KMS-11 (cell line): ENCODE measurements at regions not wholly inside any gene's neighbourhood (a gene's known extent, or its start where the extent isn't known, plus 50 kb on each side); places are given as distances from the start of the nearest gene placed in this dataset.

Experiments
- H2AFZ ChIP-seq: fragments of 200-600 bp; sonication (generic); 2 replicates; pipeline ENCODE4 v1.6.1; 2016; ENCODE audit warnings: antibody characterized with exemption, mixed run types, low read depth
- H3K27ac ChIP-seq: fragments of 200-600 bp; sonication (generic); 2 replicates; pipeline ENCODE4 v1.6.1; 2016; ENCODE audit warnings: mild to moderate bottlenecking, mixed run types
- H3K27me3 ChIP-seq: fragments of 200-600 bp; sonication (generic); 2 replicates; pipeline ENCODE4 v1.6.1; 2017; ENCODE audit warnings: mild to moderate bottlenecking, low read depth, mixed run types, moderate library complexity; ENCODE audit not compliant: insufficient read depth
- H3K36me3 ChIP-seq: fragments of 200-600 bp; sonication (generic); 2 replicates; pipeline ENCODE4 v1.6.1; 2017; ENCODE audit warnings: mild to moderate bottlenecking, mixed run types; ENCODE audit not compliant: insufficient read depth
- H3K4me1 ChIP-seq: fragments of 200-600 bp; sonication (generic); 2 replicates; pipeline ENCODE4 v1.6.1; 2016; ENCODE audit warnings: mild to moderate bottlenecking, low read depth, mixed run types; ENCODE audit not compliant: poor library complexity, severe bottlenecking
- H3K4me2 ChIP-seq: fragments of 200-600 bp; sonication (generic); 2 replicates; pipeline ENCODE4 v1.7.0; 2016; ENCODE audit warnings: mild to moderate bottlenecking, mixed run types
- H3K4me3 ChIP-seq: fragments of 200-600 bp; sonication (generic); IDR thresholded peaks from 2 replicates; pipeline ENCODE4 v1.6.1; 2017; ENCODE audit warnings: low read depth, low read length, mixed read lengths; ENCODE audit not compliant: insufficient read depth
- H3K79me2 ChIP-seq: fragments of 200-600 bp; sonication (generic); 2 replicates; pipeline ENCODE4 v1.6.1; 2016; ENCODE audit warnings: low read depth, mixed run types; ENCODE audit not compliant: insufficient read depth
- H3K9ac ChIP-seq: fragments of 200-600 bp; sonication (generic); 2 replicates; pipeline ENCODE4 v1.6.1; 2016; ENCODE audit warnings: mild to moderate bottlenecking, mixed run types
- H4K20me1 ChIP-seq: fragments of 200-600 bp; sonication (generic); 2 replicates; pipeline ENCODE4 v1.6.1; 2016; ENCODE audit warnings: mild to moderate bottlenecking, mixed run types; ENCODE audit not compliant: insufficient read depth
- TF ChIP-seq, protein P1 (sequence below): fragments of 200-600 bp; sonication (generic); conservative IDR thresholded peaks from 2 replicates; pipeline ENCODE4 v1.6.1; 2017; ENCODE audit warnings: low read depth, mild to moderate bottlenecking, antibody characterized with exemption, low read length, moderate library complexity, mixed read lengths

- H2AFZ ChIP-seq = no peak overlapping the region
- H3K4me3 ChIP-seq = no peak overlapping the region
- H3K9ac ChIP-seq = no peak overlapping the region
- H3K36me3 ChIP-seq = no peaks in the 10 kb centered on the region
- H3K27ac ChIP-seq = no peak overlapping the region
- TF ChIP-seq, protein P1, sequence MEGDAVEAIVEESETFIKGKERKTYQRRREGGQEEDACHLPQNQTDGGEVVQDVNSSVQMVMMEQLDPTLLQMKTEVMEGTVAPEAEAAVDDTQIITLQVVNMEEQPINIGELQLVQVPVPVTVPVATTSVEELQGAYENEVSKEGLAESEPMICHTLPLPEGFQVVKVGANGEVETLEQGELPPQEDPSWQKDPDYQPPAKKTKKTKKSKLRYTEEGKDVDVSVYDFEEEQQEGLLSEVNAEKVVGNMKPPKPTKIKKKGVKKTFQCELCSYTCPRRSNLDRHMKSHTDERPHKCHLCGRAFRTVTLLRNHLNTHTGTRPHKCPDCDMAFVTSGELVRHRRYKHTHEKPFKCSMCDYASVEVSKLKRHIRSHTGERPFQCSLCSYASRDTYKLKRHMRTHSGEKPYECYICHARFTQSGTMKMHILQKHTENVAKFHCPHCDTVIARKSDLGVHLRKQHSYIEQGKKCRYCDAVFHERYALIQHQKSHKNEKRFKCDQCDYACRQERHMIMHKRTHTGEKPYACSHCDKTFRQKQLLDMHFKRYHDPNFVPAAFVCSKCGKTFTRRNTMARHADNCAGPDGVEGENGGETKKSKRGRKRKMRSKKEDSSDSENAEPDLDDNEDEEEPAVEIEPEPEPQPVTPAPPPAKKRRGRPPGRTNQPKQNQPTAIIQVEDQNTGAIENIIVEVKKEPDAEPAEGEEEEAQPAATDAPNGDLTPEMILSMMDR = no peak
- no peaks in the 10 kb centered on the region for H4K20me1 ChIP-seq
- no peaks in the 10 kb centered on the region for H3K4me1 ChIP-seq
- H3K27me3 ChIP-seq = no peaks in the 10 kb centered on the region
- no peaks in the 10 kb centered on the region for H3K79me2 ChIP-seq
- no peak overlapping the region for H3K4me2 ChIP-seq
These were observed 108.8 kb upstream of the LRRTM4 start for GRCh38 chr2:77631007-77631406.

DNA sequence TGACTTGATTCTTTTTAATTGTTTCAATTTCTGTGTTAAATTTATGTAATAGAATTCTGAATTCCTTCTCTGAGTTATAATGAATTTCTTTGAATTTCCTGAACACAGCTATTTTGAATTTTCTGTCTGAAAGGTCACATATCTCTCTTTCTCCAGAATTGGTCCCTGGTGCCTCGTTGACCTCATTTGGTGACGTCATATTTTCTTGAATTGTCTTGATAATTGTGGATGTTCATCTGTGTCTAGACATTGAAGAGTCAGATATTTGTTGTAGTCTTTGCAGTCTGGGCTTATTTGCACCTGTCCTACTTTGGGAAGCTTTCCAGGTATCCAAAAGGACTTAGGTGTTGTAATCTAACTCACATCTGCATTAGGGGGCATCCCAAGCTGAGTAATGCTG is 111.4 kb upstream of the LRRTM4 start:
- TF ChIP-seq, protein P1 = no peak
- no peaks in the 10 kb centered on the region for H3K4me1 ChIP-seq
- no peak overlapping the region for H3K27ac ChIP-seq
- no peak overlapping the region for H3K4me3 ChIP-seq
- no peaks in the 10 kb centered on the region for H3K36me3 ChIP-seq
- no peak overlapping the region for H2AFZ ChIP-seq
- no peaks in the 10 kb centered on the region for H3K79me2 ChIP-seq
- no peak overlapping the region for H3K4me2 ChIP-seq
- H4K20me1 ChIP-seq = no peaks in the 10 kb centered on the region
- no peaks in the 10 kb centered on the region for H3K27me3 ChIP-seq
- H3K9ac ChIP-seq = no peak overlapping the region

- H3K4me1 ChIP-seq = no peaks in the 10 kb centered on the region
- H3K4me2 ChIP-seq = no peak overlapping the region
- H3K4me3 ChIP-seq = no peak overlapping the region
- H3K36me3 ChIP-seq = no peaks in the 10 kb centered on the region
- TF ChIP-seq, protein P1 = no peak
- no peak overlapping the region for H3K27ac ChIP-seq
- H3K27me3 ChIP-seq = no peaks in the 10 kb centered on the region
- H2AFZ ChIP-seq = no peak overlapping the region
- no peaks in the 10 kb centered on the region for H4K20me1 ChIP-seq
- no peaks in the 10 kb centered on the region for H3K79me2 ChIP-seq
- H3K9ac ChIP-seq = no peak overlapping the region
These were observed 118.7 kb upstream of the LRRTM4 start for GRCh38 chr2:77640924-77641323.

GRCh38 chr2:77642339-77642738 is 120.2 kb upstream of the LRRTM4 start:
- H4K20me1 ChIP-seq = no peaks in the 10 kb centered on the region
- H2AFZ ChIP-seq = no peak overlapping the region
- H3K79me2 ChIP-seq = no peaks in the 10 kb centered on the region
- no peaks in the 10 kb centered on the region for H3K36me3 ChIP-seq
- H3K4me3 ChIP-seq = no peak overlapping the region
- no peaks in the 10 kb centered on the region for H3K4me1 ChIP-seq
- no peak overlapping the region for H3K4me2 ChIP-seq
- no peak overlapping the region for H3K9ac ChIP-seq
- TF ChIP-seq, protein P1 = no peak
- no peak overlapping the region for H3K27ac ChIP-seq
- no peaks in the 10 kb centered on the region for H3K27me3 ChIP-seq
